Ascending aorta (tissue), 2 donors: ENCODE measurements at regions not wholly inside any gene's neighbourhood (a gene's known extent, or its start where the extent isn't known, plus 50 kb on each side); places are given as distances from the start of the nearest gene placed in this dataset.

Source experiments
- DNase-seq, 2 donors: peaks; one replicate each; pipeline ENCODE4 v3.0.0-alpha.2; 2019; ENCODE audit warnings: low spot score in 2 of 2
- H3K27ac ChIP-seq, 2 donors: fragments of 200-600 bp; sonication (generic); one replicate each; pipeline ENCODE4 v1.5.1; 2016 to 2017; ENCODE audit warnings: mild to moderate bottlenecking in 1 of 2
- H3K27me3 ChIP-seq: fragments of 200-600 bp; sonication (generic); one replicate; pipeline ENCODE4 v1.5.1; 2017
- H3K36me3 ChIP-seq, 2 donors: fragments of 200-600 bp; sonication (generic); one replicate each; pipeline ENCODE4 v1.5.1; 2016
- H3K4me1 ChIP-seq, 2 donors: fragments of 200-600 bp; sonication (generic); one replicate each; pipeline ENCODE4 v1.5.1; 2016 to 2017; ENCODE audit warnings: mild to moderate bottlenecking in 1 of 2
- H3K4me3 ChIP-seq, 2 donors: fragments of 200-600 bp; sonication (generic); one replicate each; pipeline ENCODE4 v1.5.1; 2016 to 2017; ENCODE audit warnings: mild to moderate bottlenecking in 1 of 2
- H3K9me3 ChIP-seq, 2 donors: fragments of 200-600 bp; sonication (generic); one replicate each; pipeline ENCODE4 v1.5.1; 2016
- intact Hi-C: fragments of 100-400 bp; cut with DNase I; formaldehyde crosslinking; loops from one replicate; pipeline ENCODE4 v1.15.1; 2023
- TF ChIP-seq, protein P1 (sequence below), 3 experiments: fragments of 200-600 bp in 2 of 3; fragments of 450-650 bp in 1 of 3; sonication (generic) in 2 of 3; IDR thresholded peaks; one replicate each; pipeline ENCODE4 v1.5.1; 2016 to 2019; ENCODE audit warnings: antibody characterized with exemption in 3 of 3, mild to moderate bottlenecking in 1 of 3, moderate library complexity in 1 of 3

DNA sequence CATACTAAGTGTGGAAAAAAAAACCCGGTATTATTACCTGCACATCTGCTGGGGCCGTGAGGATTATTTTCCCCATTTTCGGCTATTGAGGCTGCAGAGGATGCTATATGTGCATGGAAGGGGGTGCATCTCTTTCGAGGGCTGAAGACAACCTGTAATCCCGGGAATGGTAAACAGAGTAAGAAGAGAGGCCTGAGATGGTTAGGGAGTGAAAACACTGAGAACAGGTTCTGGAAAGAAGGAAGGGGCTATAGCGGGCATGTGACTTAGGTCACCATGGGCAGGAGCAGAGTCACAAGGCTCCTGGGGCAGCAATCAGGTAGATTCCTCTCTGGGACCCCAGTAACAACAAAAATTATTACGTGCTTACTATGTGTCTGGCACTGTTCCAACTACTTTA lies 299.1 kb downstream of the RRAGC start:
- no peak overlapping the region for H3K4me3 ChIP-seq

DNA sequence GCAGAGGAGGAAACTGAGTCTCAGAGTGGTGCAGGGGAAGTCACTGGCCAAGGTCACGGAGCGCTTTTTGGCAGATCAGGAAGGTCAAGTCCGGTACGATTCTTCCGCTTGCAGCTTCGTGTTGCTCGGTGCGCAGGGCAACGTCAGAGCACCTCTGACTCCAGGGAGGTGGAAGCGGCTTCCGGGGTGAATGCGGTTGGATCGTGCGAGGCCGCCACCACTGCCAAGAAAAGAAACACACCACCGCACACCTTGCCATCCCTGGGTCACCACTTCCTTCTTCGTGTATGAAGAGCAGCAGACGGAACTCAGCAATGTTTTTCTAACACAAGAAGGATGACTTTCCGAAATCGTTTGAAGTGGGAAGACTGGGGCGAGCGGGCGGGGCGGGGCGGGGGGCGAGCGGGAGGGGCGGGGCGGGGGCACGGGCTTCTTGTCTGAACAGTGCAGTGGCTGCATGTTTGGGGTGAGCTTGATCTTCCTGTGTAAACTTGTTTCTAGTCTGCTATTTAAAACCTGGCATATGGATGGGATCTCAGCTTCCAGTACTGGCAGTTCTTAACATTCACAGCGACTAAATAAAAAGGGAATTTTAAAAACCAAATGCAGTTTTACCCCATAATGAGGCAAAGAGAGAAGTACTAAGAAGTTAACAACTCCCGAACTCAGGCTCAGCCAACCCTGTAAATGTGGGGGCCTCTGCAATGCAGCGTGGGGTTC lies 300.0 kb downstream of the RRAGC start:
- DNase-seq = peak in 1 of 2 donors; percentile 67
- Histone ChIP-seq H3K4me3 (peak overlapping the region in 1 of 2 donors; percentile 41), H3K27ac (no peak overlapping the region), H3K9me3 (no peaks in the 10 kb centered on the region), H3K4me1 (no peaks in the 10 kb centered on the region), H3K27me3 (no peaks in the 10 kb centered on the region), H3K36me3 (no peaks in the 10 kb centered on the region)
- intact Hi-C loops = no loop called here
- TF ChIP-seq, protein P1, sequence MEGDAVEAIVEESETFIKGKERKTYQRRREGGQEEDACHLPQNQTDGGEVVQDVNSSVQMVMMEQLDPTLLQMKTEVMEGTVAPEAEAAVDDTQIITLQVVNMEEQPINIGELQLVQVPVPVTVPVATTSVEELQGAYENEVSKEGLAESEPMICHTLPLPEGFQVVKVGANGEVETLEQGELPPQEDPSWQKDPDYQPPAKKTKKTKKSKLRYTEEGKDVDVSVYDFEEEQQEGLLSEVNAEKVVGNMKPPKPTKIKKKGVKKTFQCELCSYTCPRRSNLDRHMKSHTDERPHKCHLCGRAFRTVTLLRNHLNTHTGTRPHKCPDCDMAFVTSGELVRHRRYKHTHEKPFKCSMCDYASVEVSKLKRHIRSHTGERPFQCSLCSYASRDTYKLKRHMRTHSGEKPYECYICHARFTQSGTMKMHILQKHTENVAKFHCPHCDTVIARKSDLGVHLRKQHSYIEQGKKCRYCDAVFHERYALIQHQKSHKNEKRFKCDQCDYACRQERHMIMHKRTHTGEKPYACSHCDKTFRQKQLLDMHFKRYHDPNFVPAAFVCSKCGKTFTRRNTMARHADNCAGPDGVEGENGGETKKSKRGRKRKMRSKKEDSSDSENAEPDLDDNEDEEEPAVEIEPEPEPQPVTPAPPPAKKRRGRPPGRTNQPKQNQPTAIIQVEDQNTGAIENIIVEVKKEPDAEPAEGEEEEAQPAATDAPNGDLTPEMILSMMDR (IDR thresholded peaks at IDR 0.05) = no peak

More for the DNA sequence above, 299.1 kb downstream of the RRAGC start:
- intact Hi-C loops = no loop called here
- no peak for DNase-seq
- H3K36me3 ChIP-seq = no peaks in the 10 kb centered on the region
- H3K9me3 ChIP-seq = no peaks in the 10 kb centered on the region
- no peaks in the 10 kb centered on the region for H3K4me1 ChIP-seq
- no peaks in the 10 kb centered on the region for H3K27me3 ChIP-seq
- no peak overlapping the region for H3K27ac ChIP-seq
- TF ChIP-seq, protein P1 (IDR thresholded peaks at IDR 0.05) = no peak

GRCh38 chr1:38558500-38559445 lies 300.8 kb downstream of the RRAGC start:
- no peaks in the 10 kb centered on the region for H3K36me3 ChIP-seq
- DNase-seq = no peak
- no peaks in the 10 kb centered on the region for H3K9me3 ChIP-seq
- H3K27ac ChIP-seq = no peak overlapping the region
- intact Hi-C loops = no loop called here
- TF ChIP-seq, protein P1 (IDR thresholded peaks at IDR 0.05) = no peak
- peak overlapping the region in 1 of 2 donors; percentile 41 for H3K4me3 ChIP-seq
- H3K4me1 ChIP-seq = no peaks in the 10 kb centered on the region
- no peaks in the 10 kb centered on the region for H3K27me3 ChIP-seq

- Histone ChIP-seq H3K9me3 (no peaks in the 10 kb centered on the region), H3K27ac (no peak overlapping the region), H3K36me3 (no peaks in the 10 kb centered on the region), H3K27me3 (no peaks in the 10 kb centered on the region), H3K4me1 (no peaks in the 10 kb centered on the region), H3K4me3 (no peak overlapping the region)
- TF ChIP-seq, protein P1 (IDR thresholded peaks at IDR 0.05) = no peak
- no peak for DNase-seq
- intact Hi-C loops = no loop called here
Observed at GRCh38 chr1:38558055-38558454, 301.5 kb downstream of the RRAGC start.

GRCh38 chr1:38555594-38555993 lies 304.0 kb downstream of the RRAGC start:
- intact Hi-C loops = no loop called here
- H3K4me3 ChIP-seq = no peak overlapping the region
- H3K4me1 ChIP-seq = no peaks in the 10 kb centered on the region
- DNase-seq = no peak
- H3K27ac ChIP-seq = no peak overlapping the region
- TF ChIP-seq, protein P1 (IDR thresholded peaks at IDR 0.05) = no peak
- no peaks in the 10 kb centered on the region for H3K27me3 ChIP-seq
- H3K36me3 ChIP-seq = no peaks in the 10 kb centered on the region
- no peaks in the 10 kb centered on the region for H3K9me3 ChIP-seq
